HepG2 (cell line): ENCODE measurements at regions not wholly inside any gene's neighbourhood (a gene's known extent, or its start where the extent isn't known, plus 50 kb on each side); places are given as distances from the start of the nearest gene placed in this dataset.

Experiments used
- GABPA ChIP-seq, 2 experiments: IDR thresholded peaks; 2 replicates each; pipeline ENCODE4 v1.6.1; 2011 to 2016; ENCODE audit warnings: low read depth in 2 of 2, low read length in 1 of 2, missing biosample characterization in 1 of 2, missing genetic modification characterization in 1 of 2
- GATAD2A ChIP-seq: IDR thresholded peaks from 2 replicates; pipeline ENCODE4 v1.6.1; 2016
- SRSF1 ChIP-seq: fragments of 200-400 bp; formaldehyde crosslinking; optimal IDR thresholded peaks from 2 replicates; pipeline ENCODE3; 2017; ENCODE audit warnings: mild to moderate bottlenecking, low read depth, low read length, moderate library complexity
- TF ChIP-seq, protein P1 (sequence below), 2 experiments: fragments of 450-650 bp in 1 of 2; sonication (generic) in 1 of 2; formaldehyde crosslinking in 1 of 2; IDR thresholded peaks; 2 replicates each; pipeline versions ENCODE4 v1.6.1 to v1.8.0; 2016 to 2022; ENCODE audit warnings: antibody characterized with exemption in 1 of 2, mild to moderate bottlenecking in 1 of 2, missing genetic modification reagents in 1 of 2
- TF ChIP-seq, protein P2 (sequence below): IDR thresholded peaks from 2 replicates; pipeline ENCODE4 v1.4.0; 2020; ENCODE audit warnings: mild to moderate bottlenecking, missing genetic modification reagents

DNA sequence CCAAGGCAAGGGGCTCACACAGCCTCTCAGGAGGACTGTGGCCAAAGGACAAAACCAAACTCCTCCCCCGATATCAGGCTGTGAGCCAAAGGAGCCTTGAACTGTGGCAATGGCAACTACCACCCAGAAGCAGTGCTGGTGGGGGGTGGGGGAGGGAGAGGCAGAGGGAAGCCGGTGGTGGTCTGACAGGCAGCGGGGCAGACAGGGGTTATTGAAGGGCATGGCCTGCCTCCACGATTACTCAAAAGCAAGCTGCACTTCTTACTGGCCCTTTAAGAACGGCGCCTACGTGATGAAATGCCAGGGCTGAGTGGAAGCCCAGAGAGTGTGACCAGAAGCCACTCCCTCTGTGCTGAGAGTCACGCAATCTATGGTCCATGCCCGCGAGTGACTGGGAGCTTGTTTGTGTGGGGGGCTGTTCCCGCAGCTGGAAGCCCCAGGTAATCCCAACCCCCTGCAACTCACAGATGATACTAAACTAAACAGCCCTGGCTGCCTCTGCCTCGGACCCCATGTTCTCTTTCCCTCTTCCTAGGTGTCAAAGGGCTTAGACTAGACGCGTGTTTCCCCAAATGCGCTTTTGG lies 128.2 kb upstream of the CXCR4 start (continued):
- TF ChIP-seq, protein P1, sequence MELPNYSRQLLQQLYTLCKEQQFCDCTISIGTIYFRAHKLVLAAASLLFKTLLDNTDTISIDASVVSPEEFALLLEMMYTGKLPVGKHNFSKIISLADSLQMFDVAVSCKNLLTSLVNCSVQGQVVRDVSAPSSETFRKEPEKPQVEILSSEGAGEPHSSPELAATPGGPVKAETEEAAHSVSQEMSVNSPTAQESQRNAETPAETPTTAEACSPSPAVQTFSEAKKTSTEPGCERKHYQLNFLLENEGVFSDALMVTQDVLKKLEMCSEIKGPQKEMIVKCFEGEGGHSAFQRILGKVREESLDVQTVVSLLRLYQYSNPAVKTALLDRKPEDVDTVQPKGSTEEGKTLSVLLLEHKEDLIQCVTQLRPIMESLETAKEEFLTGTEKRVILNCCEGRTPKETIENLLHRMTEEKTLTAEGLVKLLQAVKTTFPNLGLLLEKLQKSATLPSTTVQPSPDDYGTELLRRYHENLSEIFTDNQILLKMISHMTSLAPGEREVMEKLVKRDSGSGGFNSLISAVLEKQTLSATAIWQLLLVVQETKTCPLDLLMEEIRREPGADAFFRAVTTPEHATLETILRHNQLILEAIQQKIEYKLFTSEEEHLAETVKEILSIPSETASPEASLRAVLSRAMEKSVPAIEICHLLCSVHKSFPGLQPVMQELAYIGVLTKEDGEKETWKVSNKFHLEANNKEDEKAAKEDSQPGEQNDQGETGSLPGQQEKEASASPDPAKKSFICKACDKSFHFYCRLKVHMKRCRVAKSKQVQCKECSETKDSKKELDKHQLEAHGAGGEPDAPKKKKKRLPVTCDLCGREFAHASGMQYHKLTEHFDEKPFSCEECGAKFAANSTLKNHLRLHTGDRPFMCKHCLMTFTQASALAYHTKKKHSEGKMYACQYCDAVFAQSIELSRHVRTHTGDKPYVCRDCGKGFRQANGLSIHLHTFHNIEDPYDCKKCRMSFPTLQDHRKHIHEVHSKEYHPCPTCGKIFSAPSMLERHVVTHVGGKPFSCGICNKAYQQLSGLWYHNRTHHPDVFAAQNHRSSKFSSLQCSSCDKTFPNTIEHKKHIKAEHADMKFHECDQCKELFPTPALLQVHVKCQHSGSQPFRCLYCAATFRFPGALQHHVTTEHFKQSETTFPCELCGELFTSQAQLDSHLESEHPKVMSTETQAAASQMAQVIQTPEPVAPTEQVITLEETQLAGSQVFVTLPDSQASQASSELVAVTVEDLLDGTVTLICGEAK (IDR thresholded peaks at IDR 0.05): no peak
- TF ChIP-seq, protein P1 (CRISPR knock-in tag; IDR thresholded peaks at IDR 0.05): peak; percentile 60; the same call in 1 of the 2 replicates
- TF ChIP-seq GABPA (IDR thresholded peaks at IDR 0.05; ENCODE audit: low read depth, low read length) (no peak), GABPA (CRISPR knock-in tag; IDR thresholded peaks at IDR 0.05; ENCODE audit: low read depth) (no peak), GATAD2A (CRISPR knock-in tag) (0 out of 2 replicates have a peak, but pooled peaks have one; percentile 13), SRSF1 (peak; percentile 28)
- TF ChIP-seq, protein P2, sequence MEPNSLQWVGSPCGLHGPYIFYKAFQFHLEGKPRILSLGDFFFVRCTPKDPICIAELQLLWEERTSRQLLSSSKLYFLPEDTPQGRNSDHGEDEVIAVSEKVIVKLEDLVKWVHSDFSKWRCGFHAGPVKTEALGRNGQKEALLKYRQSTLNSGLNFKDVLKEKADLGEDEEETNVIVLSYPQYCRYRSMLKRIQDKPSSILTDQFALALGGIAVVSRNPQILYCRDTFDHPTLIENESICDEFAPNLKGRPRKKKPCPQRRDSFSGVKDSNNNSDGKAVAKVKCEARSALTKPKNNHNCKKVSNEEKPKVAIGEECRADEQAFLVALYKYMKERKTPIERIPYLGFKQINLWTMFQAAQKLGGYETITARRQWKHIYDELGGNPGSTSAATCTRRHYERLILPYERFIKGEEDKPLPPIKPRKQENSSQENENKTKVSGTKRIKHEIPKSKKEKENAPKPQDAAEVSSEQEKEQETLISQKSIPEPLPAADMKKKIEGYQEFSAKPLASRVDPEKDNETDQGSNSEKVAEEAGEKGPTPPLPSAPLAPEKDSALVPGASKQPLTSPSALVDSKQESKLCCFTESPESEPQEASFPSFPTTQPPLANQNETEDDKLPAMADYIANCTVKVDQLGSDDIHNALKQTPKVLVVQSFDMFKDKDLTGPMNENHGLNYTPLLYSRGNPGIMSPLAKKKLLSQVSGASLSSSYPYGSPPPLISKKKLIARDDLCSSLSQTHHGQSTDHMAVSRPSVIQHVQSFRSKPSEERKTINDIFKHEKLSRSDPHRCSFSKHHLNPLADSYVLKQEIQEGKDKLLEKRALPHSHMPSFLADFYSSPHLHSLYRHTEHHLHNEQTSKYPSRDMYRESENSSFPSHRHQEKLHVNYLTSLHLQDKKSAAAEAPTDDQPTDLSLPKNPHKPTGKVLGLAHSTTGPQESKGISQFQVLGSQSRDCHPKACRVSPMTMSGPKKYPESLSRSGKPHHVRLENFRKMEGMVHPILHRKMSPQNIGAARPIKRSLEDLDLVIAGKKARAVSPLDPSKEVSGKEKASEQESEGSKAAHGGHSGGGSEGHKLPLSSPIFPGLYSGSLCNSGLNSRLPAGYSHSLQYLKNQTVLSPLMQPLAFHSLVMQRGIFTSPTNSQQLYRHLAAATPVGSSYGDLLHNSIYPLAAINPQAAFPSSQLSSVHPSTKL (CRISPR knock-in tag): peak; percentile 35; the same call in 1 of the 2 replicates
